ENCODE measurements at regions not wholly inside any gene's neighbourhood (a gene's known extent, or its start where the extent isn't known, plus 50 kb on each side); places are given as distances from the start of the nearest gene placed in this dataset.

GRCh38 chr22:27554841-27555456, 246.6 kb downstream of the MN1 start:
- Histone ChIP-seq H3K4me3 (replicated peaks; ENCODE audit: low read depth, low read length) (no peak overlapping the region), H3K36me3 (ENCODE audit: control insufficient read depth, insufficient read depth, low read length) (no peaks in the 10 kb centered on the region), H3K27me3 (replicated peaks; ENCODE audit: control insufficient read depth, insufficient read depth, low read length) (no peaks in the 10 kb centered on the region)
- no peak for DNase-seq (ENCODE audit: extremely low read depth, insufficient read length)
- TF ChIP-seq CTCF (IDR thresholded peaks at IDR 0.05; ENCODE audit: insufficient read depth, low read length, poor library complexity, severe bottlenecking), result no peak

GRCh38 chr22:27556371-27556770, 245.2 kb downstream of the MN1 start:
- no peak for TF ChIP-seq CTCF (IDR thresholded peaks at IDR 0.05; ENCODE audit: insufficient read depth, low read length, poor library complexity, severe bottlenecking)
- Histone ChIP-seq H3K36me3 (ENCODE audit: control insufficient read depth, insufficient read depth, low read length) (no peaks in the 10 kb centered on the region), H3K27me3 (replicated peaks; ENCODE audit: control insufficient read depth, insufficient read depth, low read length) (no peaks in the 10 kb centered on the region), H3K4me3 (replicated peaks; ENCODE audit: low read depth, low read length) (no peak overlapping the region)
- DNase-seq (ENCODE audit: extremely low read depth, insufficient read length), result no peak

GRCh38 chr22:27557286-27558008, 244.1 kb downstream of the MN1 start:
- TF ChIP-seq CTCF (IDR thresholded peaks at IDR 0.05; ENCODE audit: insufficient read depth, low read length, poor library complexity, severe bottlenecking), result no peak
- Histone ChIP-seq H3K27me3 (replicated peaks; ENCODE audit: control insufficient read depth, insufficient read depth, low read length) (no peaks in the 10 kb centered on the region), H3K36me3 (ENCODE audit: control insufficient read depth, insufficient read depth, low read length) (no peaks in the 10 kb centered on the region), H3K4me3 (replicated peaks; ENCODE audit: low read depth, low read length) (no peak overlapping the region)
- no peak for DNase-seq (ENCODE audit: extremely low read depth, insufficient read length)

- Histone ChIP-seq H3K36me3 (ENCODE audit: control insufficient read depth, insufficient read depth, low read length) (no peaks in the 10 kb centered on the region), H3K27me3 (replicated peaks; ENCODE audit: control insufficient read depth, insufficient read depth, low read length) (no peaks in the 10 kb centered on the region; the same call in 1 of the 2 replicates), H3K4me3 (replicated peaks; ENCODE audit: low read depth, low read length) (no peak overlapping the region)
- no peak for DNase-seq (ENCODE audit: extremely low read depth, insufficient read length)
- TF ChIP-seq CTCF (IDR thresholded peaks at IDR 0.05; ENCODE audit: insufficient read depth, low read length, poor library complexity, severe bottlenecking), result no peak
These were observed 242.7 kb downstream of the MN1 start for GRCh38 chr22:27558658-27559371.

GRCh38 chr22:27560781-27561180, 240.8 kb downstream of the MN1 start:
- DNase-seq (ENCODE audit: extremely low read depth, insufficient read length), result no peak
- H3K36me3 ChIP-seq (ENCODE audit: control insufficient read depth, insufficient read depth, low read length), result no peaks in the 10 kb centered on the region
- H3K4me3 ChIP-seq (replicated peaks; ENCODE audit: low read depth, low read length), result no peak overlapping the region
- TF ChIP-seq CTCF (IDR thresholded peaks at IDR 0.05; ENCODE audit: insufficient read depth, low read length, poor library complexity, severe bottlenecking), result no peak
- no peaks in the 10 kb centered on the region; the same call in 1 of the 2 replicates for H3K27me3 ChIP-seq (replicated peaks; ENCODE audit: control insufficient read depth, insufficient read depth, low read length)

All from GM06990 (cell line).